ENCODE measurements at regions not wholly inside any gene's neighbourhood (a gene's known extent, or its start where the extent isn't known, plus 50 kb on each side); places are given as distances from the start of the nearest gene placed in this dataset.
"Not testable (repeated sequence)": the region's sequence is repeated elsewhere in the genome, so short reads cannot be mapped to it uniquely, and the experiment has no call there.

- no peak for DNase-seq (ENCODE audit: low spot score)
Observed at GRCh38 chr1:215402147-215402546, 165.0 kb upstream of the KCTD3 start.

GRCh38 chr1:215405211-215405610, 161.9 kb upstream of the KCTD3 start:
- DNase-seq (ENCODE audit: low spot score), result no peak

GRCh38 chr1:215406927-215407326, 160.2 kb upstream of the KCTD3 start:
- no peak for DNase-seq (ENCODE audit: low spot score)

GRCh38 chr1:215407575-215407974, 159.5 kb upstream of the KCTD3 start:
- DNase-seq (ENCODE audit: low spot score), result no peak

- DNase-seq (ENCODE audit: low spot score), result not testable (repeated sequence)
Observed at GRCh38 chr1:215409546-215409945, 157.6 kb upstream of the KCTD3 start.

GRCh38 chr1:215415521-215415920, 151.6 kb upstream of the KCTD3 start:
- not testable (repeated sequence) for DNase-seq (ENCODE audit: low spot score)

GRCh38 chr1:215416497-215416896, 150.6 kb upstream of the KCTD3 start:
- no peak for DNase-seq (ENCODE audit: low spot score)

- no peak for DNase-seq (ENCODE audit: low spot score)
Observed at GRCh38 chr1:215417122-215417521, 150.0 kb upstream of the KCTD3 start.

GRCh38 chr1:215418876-215419447, 148.1 kb upstream of the KCTD3 start:
- DNase-seq (ENCODE audit: low spot score), result no peak

GRCh38 chr1:215421744-215422143, 145.4 kb upstream of the KCTD3 start:
- DNase-seq (ENCODE audit: low spot score), result no peak

GRCh38 chr1:215423288-215423687, 143.8 kb upstream of the KCTD3 start:
- no peak for DNase-seq (ENCODE audit: low spot score)

- DNase-seq (ENCODE audit: low spot score), result no peak
Observed at GRCh38 chr1:215425138-215425537, 142.0 kb upstream of the KCTD3 start.

- DNase-seq (ENCODE audit: low spot score), result no peak
Observed at GRCh38 chr1:215426101-215426500, 141.0 kb upstream of the KCTD3 start.

GRCh38 chr1:215432483-215433227, 134.4 kb upstream of the KCTD3 start:
- not testable (repeated sequence) for DNase-seq (ENCODE audit: low spot score)

GRCh38 chr1:215433237-215433636, 133.9 kb upstream of the KCTD3 start:
- DNase-seq (ENCODE audit: low spot score), result no peak

GRCh38 chr1:215439549-215439948, 127.6 kb upstream of the KCTD3 start:
- no peak for DNase-seq (ENCODE audit: low spot score)

- no peak for DNase-seq (ENCODE audit: low spot score)
Observed at GRCh38 chr1:215444715-215445414, 122.2 kb upstream of the KCTD3 start.

GRCh38 chr1:215448014-215448413, 119.1 kb upstream of the KCTD3 start:
- DNase-seq (ENCODE audit: low spot score), result not testable (repeated sequence)

GRCh38 chr1:215449147-215449546, 118.0 kb upstream of the KCTD3 start:
- DNase-seq (ENCODE audit: low spot score), result not testable (repeated sequence)

GRCh38 chr1:215453440-215453839, 113.7 kb upstream of the KCTD3 start:
- DNase-seq (ENCODE audit: low spot score), result no peak

GRCh38 chr1:215457213-215457612, 109.9 kb upstream of the KCTD3 start:
- DNase-seq (ENCODE audit: low spot score), result no peak

GRCh38 chr1:215458104-215458503, 109.0 kb upstream of the KCTD3 start:
- DNase-seq (ENCODE audit: low spot score), result no peak

- no peak for DNase-seq (ENCODE audit: low spot score)
Observed at GRCh38 chr1:215458562-215458961, 108.5 kb upstream of the KCTD3 start.

Measured in iPS-NIHi11 (cell line).